ENCODE measurements at regions not wholly inside any gene's neighbourhood (a gene's known extent, or its start where the extent isn't known, plus 50 kb on each side); places are given as distances from the start of the nearest gene placed in this dataset.

DNA sequence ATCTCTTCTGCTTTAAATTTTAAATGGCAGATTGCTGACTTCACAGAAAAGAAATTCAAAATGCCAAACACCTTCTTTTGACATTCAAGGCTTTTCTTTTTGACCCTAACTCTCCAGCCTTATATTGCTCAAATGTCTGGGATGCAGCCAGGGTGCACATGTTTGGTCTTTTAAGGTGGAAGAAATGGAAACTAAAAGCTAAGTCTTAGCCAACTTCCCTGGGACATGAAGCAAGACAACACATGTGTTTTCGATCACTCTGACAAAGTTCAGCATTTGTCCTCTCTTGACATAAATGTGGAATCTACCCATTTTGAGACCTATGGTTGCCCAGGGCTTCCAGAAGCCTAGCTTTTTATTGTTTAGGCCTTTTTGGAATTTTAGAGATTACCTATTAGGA, 161.6 kb downstream of the RDH14 start:
- TF ChIP-seq EZH2 (IDR thresholded peaks at IDR 0.05; ENCODE audit: insufficient read depth, poor library complexity, severe bottlenecking) (no peak), EZH2phosphoT487 (IDR thresholded peaks at IDR 0.05; ENCODE audit: insufficient read depth, low read depth) (no peak)

Data from GM23248 (cell line).